Kidney epithelial cell (primary cell): ENCODE measurements at regions not wholly inside any gene's neighbourhood (a gene's known extent, or its start where the extent isn't known, plus 50 kb on each side); places are given as distances from the start of the nearest gene placed in this dataset.

Experiments
- DNase-seq: peaks from one replicate; pipeline ENCODE4 v3.0.0-alpha.2; 2010; ENCODE audit warnings: low read depth
- H3K27me3 ChIP-seq: 2 replicates; pipeline ENCODE4 v1.6.0; 2011; ENCODE audit warnings: low read length; ENCODE audit not compliant: control insufficient read depth, insufficient read depth
- H3K36me3 ChIP-seq: 2 replicates; pipeline ENCODE4 v1.5.1; 2011; ENCODE audit warnings: low read length; ENCODE audit not compliant: control insufficient read depth, insufficient read depth
- H3K4me3 ChIP-seq: 2 replicates; pipeline ENCODE4 v1.5.1; 2011; ENCODE audit warnings: low read depth, mild to moderate bottlenecking, control low read depth, low read length
- TF ChIP-seq, protein P1 (sequence below): IDR thresholded peaks from 2 replicates; pipeline ENCODE4 v1.5.1; 2011; ENCODE audit warnings: mild to moderate bottlenecking, moderate library complexity, low read length, control low read depth, inconsistent platforms; ENCODE audit not compliant: insufficient read depth, poor library complexity, severe bottlenecking

DNA sequence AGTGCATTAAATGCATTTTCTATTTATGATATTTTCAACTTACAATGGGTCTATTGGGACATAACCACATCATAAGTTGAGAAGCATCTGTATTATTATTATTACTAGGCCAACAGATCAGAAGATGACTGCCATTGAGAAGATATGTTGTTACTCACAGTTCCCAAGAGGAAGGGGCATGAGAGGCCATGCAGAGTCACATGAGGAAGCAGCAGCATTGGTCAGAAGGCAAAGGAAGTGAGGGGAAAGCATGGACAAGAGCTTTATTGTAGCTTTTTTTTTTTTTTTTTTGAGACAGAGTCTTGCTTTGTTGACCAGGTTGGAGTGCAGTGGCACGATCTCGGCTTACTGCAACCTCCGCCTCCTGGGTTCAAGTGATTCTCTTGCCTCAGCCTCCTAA, 66.2 kb upstream of the LCLAT1 start:
- DNase-seq = no peak
- Histone ChIP-seq H3K4me3 (no peak overlapping the region), H3K27me3 (no peaks in the 10 kb centered on the region), H3K36me3 (no peaks in the 10 kb centered on the region)
- TF ChIP-seq, protein P1, sequence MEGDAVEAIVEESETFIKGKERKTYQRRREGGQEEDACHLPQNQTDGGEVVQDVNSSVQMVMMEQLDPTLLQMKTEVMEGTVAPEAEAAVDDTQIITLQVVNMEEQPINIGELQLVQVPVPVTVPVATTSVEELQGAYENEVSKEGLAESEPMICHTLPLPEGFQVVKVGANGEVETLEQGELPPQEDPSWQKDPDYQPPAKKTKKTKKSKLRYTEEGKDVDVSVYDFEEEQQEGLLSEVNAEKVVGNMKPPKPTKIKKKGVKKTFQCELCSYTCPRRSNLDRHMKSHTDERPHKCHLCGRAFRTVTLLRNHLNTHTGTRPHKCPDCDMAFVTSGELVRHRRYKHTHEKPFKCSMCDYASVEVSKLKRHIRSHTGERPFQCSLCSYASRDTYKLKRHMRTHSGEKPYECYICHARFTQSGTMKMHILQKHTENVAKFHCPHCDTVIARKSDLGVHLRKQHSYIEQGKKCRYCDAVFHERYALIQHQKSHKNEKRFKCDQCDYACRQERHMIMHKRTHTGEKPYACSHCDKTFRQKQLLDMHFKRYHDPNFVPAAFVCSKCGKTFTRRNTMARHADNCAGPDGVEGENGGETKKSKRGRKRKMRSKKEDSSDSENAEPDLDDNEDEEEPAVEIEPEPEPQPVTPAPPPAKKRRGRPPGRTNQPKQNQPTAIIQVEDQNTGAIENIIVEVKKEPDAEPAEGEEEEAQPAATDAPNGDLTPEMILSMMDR = no peak

- no peak for DNase-seq
- Histone ChIP-seq H3K4me3 (no peak overlapping the region), H3K36me3 (no peaks in the 10 kb centered on the region), H3K27me3 (no peaks in the 10 kb centered on the region)
- TF ChIP-seq, protein P1 = no peak
These were observed 64.8 kb upstream of the LCLAT1 start for GRCh38 chr2:30382162-30382783.

DNA sequence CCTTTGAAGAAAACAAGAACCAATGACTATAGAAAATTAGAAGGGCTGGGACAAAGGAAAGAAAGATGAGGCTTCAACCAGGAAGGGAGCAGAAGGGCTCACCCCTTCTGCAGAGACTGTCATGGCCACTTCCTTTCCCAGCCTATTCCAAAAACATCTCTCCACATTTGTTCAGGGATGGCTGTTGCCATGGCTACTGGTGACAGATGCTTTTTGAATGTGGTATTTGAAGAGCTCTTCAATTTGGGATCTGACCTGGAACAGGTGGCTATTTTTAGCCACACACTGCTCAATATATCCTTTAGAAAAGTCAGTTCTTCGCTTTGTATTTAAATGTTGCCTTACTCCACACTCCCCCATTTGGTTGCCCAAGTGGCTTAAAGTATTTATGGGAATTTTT, 64.1 kb upstream of the LCLAT1 start:
- Histone ChIP-seq H3K4me3 (no peak overlapping the region), H3K36me3 (no peaks in the 10 kb centered on the region)
- DNase-seq = no peak

GRCh38 chr2:30385327-30385726, 61.7 kb upstream of the LCLAT1 start:
- TF ChIP-seq, protein P1 = no peak
- DNase-seq = no peak
- H3K27me3 ChIP-seq = peaks cover 2% of the 10 kb centered on the region

More for the DNA sequence above, 64.1 kb upstream of the LCLAT1 start:
- TF ChIP-seq, protein P1 = no peak
- no peaks in the 10 kb centered on the region for H3K27me3 ChIP-seq

DNA sequence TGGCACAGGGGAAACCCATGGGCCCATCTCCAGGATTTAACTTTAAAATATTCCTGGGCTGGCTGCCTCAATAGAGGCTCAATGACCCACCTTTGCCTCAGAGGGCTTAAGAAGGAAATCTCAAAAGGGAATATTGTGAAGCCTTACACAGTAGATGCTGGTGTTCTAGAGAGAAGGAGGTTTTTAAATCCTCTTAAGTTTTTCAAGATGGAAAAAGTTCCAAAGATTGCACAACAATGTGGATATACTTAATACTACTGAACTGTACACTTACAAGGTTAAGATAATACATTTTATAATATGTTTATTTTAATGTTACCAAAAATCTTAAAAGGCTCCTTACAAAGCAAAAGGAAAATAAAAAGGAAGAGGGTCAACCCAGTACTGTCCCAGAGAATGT, 54.9 kb upstream of the LCLAT1 start:
- H3K4me3 ChIP-seq = no peak overlapping the region
- TF ChIP-seq, protein P1 = no peak
- DNase-seq = no peak
- H3K36me3 ChIP-seq = no peaks in the 10 kb centered on the region
- peaks cover 2% of the 10 kb centered on the region for H3K27me3 ChIP-seq

More at GRCh38 chr2:30385327-30385726, 61.7 kb upstream of the LCLAT1 start:
- H3K4me3 ChIP-seq = no peak overlapping the region
- no peaks in the 10 kb centered on the region for H3K36me3 ChIP-seq

GRCh38 chr2:30393510-30393909, 53.5 kb upstream of the LCLAT1 start:
- H3K4me3 ChIP-seq = no peak overlapping the region
- DNase-seq = no peak
- TF ChIP-seq, protein P1 = no peak
- H3K36me3 ChIP-seq = no peaks in the 10 kb centered on the region
- peaks cover 2% of the 10 kb centered on the region for H3K27me3 ChIP-seq
